Ishikawa (cell line): ENCODE measurements at regions not wholly inside any gene's neighbourhood (a gene's known extent, or its start where the extent isn't known, plus 50 kb on each side); places are given as distances from the start of the nearest gene placed in this dataset.

ENCODE experiments used
- CEBPB ChIP-seq: IDR thresholded peaks from 2 replicates; pipeline ENCODE4 v1.6.1; 2012
- CREB1 ChIP-seq: IDR thresholded peaks from 2 replicates; pipeline ENCODE4 v1.6.1; 2012; ENCODE audit warnings: low read depth
- EGR1 ChIP-seq: IDR thresholded peaks from 2 replicates; pipeline ENCODE4 v1.6.1; 2012
- EP300 ChIP-seq: IDR thresholded peaks from 2 replicates; pipeline ENCODE4 v1.6.1; 2012; ENCODE audit warnings: borderline replicate concordance
- FOXM1 ChIP-seq: IDR thresholded peaks from 2 replicates; pipeline ENCODE4 v1.6.1; 2012; ENCODE audit warnings: low read depth, borderline replicate concordance
- NFIC ChIP-seq: IDR thresholded peaks from 2 replicates; pipeline ENCODE4 v1.6.1; 2012
- RAD21 ChIP-seq: IDR thresholded peaks from 2 replicates; pipeline ENCODE4 v1.6.1; 2012; ENCODE audit warnings: low read depth
- TAF1 ChIP-seq: IDR thresholded peaks from 2 replicates; pipeline ENCODE4 v1.6.1; 2012; ENCODE audit warnings: low read depth, mild to moderate bottlenecking
- TCF12 ChIP-seq: IDR thresholded peaks from 2 replicates; pipeline ENCODE4 v1.6.1; 2012; ENCODE audit warnings: low read depth
- TEAD4 ChIP-seq: IDR thresholded peaks from 2 replicates; pipeline ENCODE4 v1.6.1; 2012
- USF1 ChIP-seq: IDR thresholded peaks from 2 replicates; pipeline ENCODE4 v1.6.1; 2012
- YY1 ChIP-seq: IDR thresholded peaks from 2 replicates; pipeline ENCODE4 v1.6.1; 2012; ENCODE audit warnings: low read depth
- ZBTB7A ChIP-seq: IDR thresholded peaks from 2 replicates; pipeline ENCODE4 v1.6.1; 2012; ENCODE audit warnings: low read depth
- TF ChIP-seq, protein P1 (sequence below): IDR thresholded peaks from 2 replicates; pipeline ENCODE4 v1.6.1; 2012; ENCODE audit warnings: low read depth, mild to moderate bottlenecking
- TF ChIP-seq, protein P2 (sequence below): IDR thresholded peaks from 2 replicates; pipeline ENCODE4 v1.6.1; 2012

DNA sequence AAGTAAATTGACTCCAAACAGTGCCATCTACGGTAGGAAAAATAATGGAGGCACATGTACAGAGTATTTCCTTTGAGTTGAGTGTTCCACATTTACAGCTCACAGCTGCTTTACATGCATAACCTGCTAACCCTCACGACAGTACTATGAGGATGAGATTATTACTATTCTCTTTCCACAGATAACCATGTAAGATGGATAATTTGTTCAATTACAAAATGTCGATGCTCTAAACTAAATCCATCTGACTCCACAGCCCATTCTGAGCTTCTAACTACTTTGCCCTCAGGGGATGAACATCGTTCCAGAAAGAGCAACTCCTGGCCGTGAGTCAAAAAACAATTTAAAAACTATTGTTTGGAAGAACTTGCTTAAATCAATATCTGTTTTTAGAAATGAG lies 330.4 kb upstream of the NWD2 start:
- TF ChIP-seq NFIC: no peak
- no peak for TF ChIP-seq CREB1
- TF ChIP-seq TAF1: no peak
- no peak for TF ChIP-seq RAD21
- TF ChIP-seq TEAD4: no peak
- TF ChIP-seq ZBTB7A: no peak
- no peak for TF ChIP-seq FOXM1
- TF ChIP-seq CEBPB: no peak
- no peak for TF ChIP-seq TCF12
- no peak for TF ChIP-seq EGR1

GRCh38 chr4:36915717-36916116 lies 328.8 kb upstream of the NWD2 start:
- TF ChIP-seq USF1 (no peak), ZBTB7A (no peak), TEAD4 (no peak), RAD21 (no peak), TAF1 (no peak), FOXM1 (no peak), YY1 (no peak), EGR1 (no peak), NFIC (no peak), TCF12 (no peak), CREB1 (no peak), EP300 (no peak)
- TF ChIP-seq, protein P1, sequence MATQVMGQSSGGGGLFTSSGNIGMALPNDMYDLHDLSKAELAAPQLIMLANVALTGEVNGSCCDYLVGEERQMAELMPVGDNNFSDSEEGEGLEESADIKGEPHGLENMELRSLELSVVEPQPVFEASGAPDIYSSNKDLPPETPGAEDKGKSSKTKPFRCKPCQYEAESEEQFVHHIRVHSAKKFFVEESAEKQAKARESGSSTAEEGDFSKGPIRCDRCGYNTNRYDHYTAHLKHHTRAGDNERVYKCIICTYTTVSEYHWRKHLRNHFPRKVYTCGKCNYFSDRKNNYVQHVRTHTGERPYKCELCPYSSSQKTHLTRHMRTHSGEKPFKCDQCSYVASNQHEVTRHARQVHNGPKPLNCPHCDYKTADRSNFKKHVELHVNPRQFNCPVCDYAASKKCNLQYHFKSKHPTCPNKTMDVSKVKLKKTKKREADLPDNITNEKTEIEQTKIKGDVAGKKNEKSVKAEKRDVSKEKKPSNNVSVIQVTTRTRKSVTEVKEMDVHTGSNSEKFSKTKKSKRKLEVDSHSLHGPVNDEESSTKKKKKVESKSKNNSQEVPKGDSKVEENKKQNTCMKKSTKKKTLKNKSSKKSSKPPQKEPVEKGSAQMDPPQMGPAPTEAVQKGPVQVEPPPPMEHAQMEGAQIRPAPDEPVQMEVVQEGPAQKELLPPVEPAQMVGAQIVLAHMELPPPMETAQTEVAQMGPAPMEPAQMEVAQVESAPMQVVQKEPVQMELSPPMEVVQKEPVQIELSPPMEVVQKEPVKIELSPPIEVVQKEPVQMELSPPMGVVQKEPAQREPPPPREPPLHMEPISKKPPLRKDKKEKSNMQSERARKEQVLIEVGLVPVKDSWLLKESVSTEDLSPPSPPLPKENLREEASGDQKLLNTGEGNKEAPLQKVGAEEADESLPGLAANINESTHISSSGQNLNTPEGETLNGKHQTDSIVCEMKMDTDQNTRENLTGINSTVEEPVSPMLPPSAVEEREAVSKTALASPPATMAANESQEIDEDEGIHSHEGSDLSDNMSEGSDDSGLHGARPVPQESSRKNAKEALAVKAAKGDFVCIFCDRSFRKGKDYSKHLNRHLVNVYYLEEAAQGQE: no peak

GRCh38 chr4:36917413-36917812 lies 327.1 kb upstream of the NWD2 start:
- TF ChIP-seq USF1: no peak
- no peak for TF ChIP-seq FOXM1
- TF ChIP-seq TEAD4: no peak
- no peak for TF ChIP-seq EGR1
- TF ChIP-seq TCF12: no peak
- no peak for TF ChIP-seq CREB1
- TF ChIP-seq RAD21: no peak
- TF ChIP-seq NFIC: no peak
- TF ChIP-seq YY1: no peak

GRCh38 chr4:36919721-36920120 lies 324.8 kb upstream of the NWD2 start:
- TF ChIP-seq FOXM1: no peak
- TF ChIP-seq YY1: no peak
- TF ChIP-seq, protein P1: no peak
- no peak for TF ChIP-seq EP300
- no peak for TF ChIP-seq TCF12
- TF ChIP-seq RAD21: no peak
- no peak for TF ChIP-seq CEBPB

DNA sequence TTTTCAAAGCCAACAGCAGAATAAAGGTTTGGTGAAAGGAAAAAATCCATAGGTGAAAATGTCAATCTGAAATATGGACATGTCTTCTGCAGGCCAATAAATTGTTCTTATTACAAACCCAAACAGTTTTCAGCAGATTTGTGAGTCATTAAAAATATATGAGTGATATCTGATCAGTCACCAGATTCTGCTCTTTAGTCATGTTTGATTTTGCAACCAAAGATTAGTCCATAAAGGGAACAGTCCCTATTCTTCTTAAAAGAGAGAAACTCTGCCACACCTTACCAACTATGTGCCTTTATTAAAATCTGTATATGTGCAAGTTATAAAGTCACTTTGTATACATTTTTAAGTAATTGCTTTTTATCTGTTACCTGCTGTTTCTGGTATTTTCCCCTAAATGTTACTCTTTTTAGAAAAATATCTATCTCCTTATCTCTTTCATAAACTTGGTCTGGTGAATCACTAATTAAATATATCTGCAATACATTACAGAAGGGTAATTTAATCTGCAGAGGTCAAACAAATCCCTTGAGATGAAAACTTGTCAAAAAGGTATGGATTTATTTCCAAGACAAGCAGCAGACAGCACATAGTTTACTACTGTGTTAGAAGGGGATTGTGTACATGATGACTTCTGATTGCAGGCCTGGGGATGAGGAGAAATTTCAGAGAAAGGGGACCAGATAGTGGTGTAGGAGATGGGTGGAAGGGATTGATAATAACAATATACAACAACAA lies 322.9 kb upstream of the NWD2 start:
- TF ChIP-seq, protein P1: no peak
- TF ChIP-seq, protein P2, sequence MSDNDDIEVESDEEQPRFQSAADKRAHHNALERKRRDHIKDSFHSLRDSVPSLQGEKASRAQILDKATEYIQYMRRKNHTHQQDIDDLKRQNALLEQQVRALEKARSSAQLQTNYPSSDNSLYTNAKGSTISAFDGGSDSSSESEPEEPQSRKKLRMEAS: no peak
- no peak for TF ChIP-seq TAF1
- no peak for TF ChIP-seq RAD21
- no peak for TF ChIP-seq ZBTB7A
- TF ChIP-seq FOXM1: no peak
- no peak for TF ChIP-seq USF1
- TF ChIP-seq CREB1: no peak
- TF ChIP-seq CEBPB: no peak
- no peak for TF ChIP-seq EGR1
- TF ChIP-seq TEAD4: no peak
- TF ChIP-seq EP300: no peak
- TF ChIP-seq TCF12: no peak
- TF ChIP-seq NFIC: no peak
- no peak for TF ChIP-seq YY1
